ENCODE measurements at regions not wholly inside any gene's neighbourhood (a gene's known extent, or its start where the extent isn't known, plus 50 kb on each side); places are given as distances from the start of the nearest gene placed in this dataset.

- TF ChIP-seq REST (IDR thresholded peaks at IDR 0.05; ENCODE audit: insufficient read depth in 1 of 2, low read depth in 2 of 2, low read length in 2 of 2) (no peak), SIN3A (IDR thresholded peaks at IDR 0.05; ENCODE audit: borderline replicate concordance, insufficient read depth, low read length) (no peak), TAF1 (IDR thresholded peaks at IDR 0.05; ENCODE audit: borderline replicate concordance, insufficient read depth, low read length) (no peak), POLR2AphosphoS5 (IDR thresholded peaks at IDR 0.05; ENCODE audit: low read depth, low read length) (no peak)
Observed at GRCh38 chr13:58704953-58705352, 1073.4 kb downstream of the PCDH17 start.
